Adrenal gland (tissue), 5 donors: ENCODE measurements at regions not wholly inside any gene's neighbourhood (a gene's known extent, or its start where the extent isn't known, plus 50 kb on each side); places are given as distances from the start of the nearest gene placed in this dataset.

Source experiments
- POLR2A ChIP-seq, 2 donors: fragments of 450-650 bp; IDR thresholded peaks; one replicate each; pipeline ENCODE4 v1.6.1; 2017; ENCODE audit warnings: antibody characterized with exemption in 2 of 2, mild to moderate bottlenecking in 2 of 2, moderate library complexity in 1 of 2
- TF ChIP-seq, protein P1 (sequence below), 6 experiments: fragments of 450-650 bp in 4 of 6; fragments of 200-600 bp in 2 of 6; sonication (generic) in 1 of 6; IDR thresholded peaks; 1 replicate in 5 of 6; 2 replicates in 1 of 6; pipeline versions ENCODE4 v1.5.1 to v1.8.0; 2016 to 2021; ENCODE audit warnings: antibody characterized with exemption in 6 of 6, mild to moderate bottlenecking in 2 of 6, moderate library complexity in 1 of 6
- donor health status: DM: no; HTN: no; CAD: no.

DNA sequence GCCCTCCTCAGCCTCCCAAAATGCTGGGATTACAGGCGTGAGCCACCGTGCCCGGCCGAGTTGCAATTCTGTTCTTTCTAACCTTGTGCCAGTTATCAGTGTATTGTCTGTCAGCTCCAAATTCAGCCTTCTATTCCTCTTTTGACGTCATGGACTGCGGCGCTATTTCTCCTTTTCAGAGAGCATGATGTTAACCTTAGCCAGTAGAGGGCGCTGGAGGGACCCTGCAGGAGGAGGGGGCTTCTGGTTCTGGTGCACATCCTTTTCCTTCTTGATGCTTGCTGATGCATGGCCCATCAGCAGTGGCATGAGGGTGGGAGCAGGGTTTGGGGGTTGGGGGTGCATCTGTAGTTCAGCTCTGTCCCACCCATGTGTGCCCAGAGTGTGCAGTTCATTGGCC lies 179.3 kb upstream of the RMST start:
- TF ChIP-seq POLR2A (IDR thresholded peaks at IDR 0.05) = no peak
- TF ChIP-seq, protein P1, sequence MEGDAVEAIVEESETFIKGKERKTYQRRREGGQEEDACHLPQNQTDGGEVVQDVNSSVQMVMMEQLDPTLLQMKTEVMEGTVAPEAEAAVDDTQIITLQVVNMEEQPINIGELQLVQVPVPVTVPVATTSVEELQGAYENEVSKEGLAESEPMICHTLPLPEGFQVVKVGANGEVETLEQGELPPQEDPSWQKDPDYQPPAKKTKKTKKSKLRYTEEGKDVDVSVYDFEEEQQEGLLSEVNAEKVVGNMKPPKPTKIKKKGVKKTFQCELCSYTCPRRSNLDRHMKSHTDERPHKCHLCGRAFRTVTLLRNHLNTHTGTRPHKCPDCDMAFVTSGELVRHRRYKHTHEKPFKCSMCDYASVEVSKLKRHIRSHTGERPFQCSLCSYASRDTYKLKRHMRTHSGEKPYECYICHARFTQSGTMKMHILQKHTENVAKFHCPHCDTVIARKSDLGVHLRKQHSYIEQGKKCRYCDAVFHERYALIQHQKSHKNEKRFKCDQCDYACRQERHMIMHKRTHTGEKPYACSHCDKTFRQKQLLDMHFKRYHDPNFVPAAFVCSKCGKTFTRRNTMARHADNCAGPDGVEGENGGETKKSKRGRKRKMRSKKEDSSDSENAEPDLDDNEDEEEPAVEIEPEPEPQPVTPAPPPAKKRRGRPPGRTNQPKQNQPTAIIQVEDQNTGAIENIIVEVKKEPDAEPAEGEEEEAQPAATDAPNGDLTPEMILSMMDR (IDR thresholded peaks at IDR 0.05) = no peak
